Left renal cortex interstitium (tissue), 4 donors: ENCODE measurements at regions not wholly inside any gene's neighbourhood (a gene's known extent, or its start where the extent isn't known, plus 50 kb on each side); places are given as distances from the start of the nearest gene placed in this dataset.
"Not testable (repeated sequence)": the region's sequence is repeated elsewhere in the genome, so short reads cannot be mapped to it uniquely, and the experiment has no call there.

Source experiments
- DNase-seq, 4 donors: peaks; one replicate each; pipeline ENCODE4 v3.0.0-alpha.2; 2013; ENCODE audit warnings: low read depth in 4 of 4, low spot score in 2 of 4, missing footprints in 1 of 4

DNA sequence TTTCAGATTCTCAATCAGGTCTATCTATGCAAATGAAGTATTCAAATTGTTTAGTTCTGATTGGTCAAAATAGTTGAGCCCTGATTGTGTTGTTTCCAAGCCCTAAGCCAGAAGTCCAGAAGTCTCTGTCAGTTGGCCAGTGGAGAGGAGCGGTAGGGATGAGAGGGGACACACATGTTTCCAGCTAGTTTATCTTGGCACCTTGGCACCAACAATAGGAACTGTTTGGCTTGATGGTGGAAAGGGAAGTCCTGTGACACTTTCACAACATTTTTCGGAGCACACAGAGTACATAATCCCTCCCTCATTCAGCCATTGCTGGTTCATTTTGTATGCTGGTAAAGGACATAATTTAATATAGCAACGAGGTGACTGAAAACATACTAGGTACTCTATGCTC, 1661.6 kb downstream of the SUCLG1 start:
- no peak for DNase-seq

DNA sequence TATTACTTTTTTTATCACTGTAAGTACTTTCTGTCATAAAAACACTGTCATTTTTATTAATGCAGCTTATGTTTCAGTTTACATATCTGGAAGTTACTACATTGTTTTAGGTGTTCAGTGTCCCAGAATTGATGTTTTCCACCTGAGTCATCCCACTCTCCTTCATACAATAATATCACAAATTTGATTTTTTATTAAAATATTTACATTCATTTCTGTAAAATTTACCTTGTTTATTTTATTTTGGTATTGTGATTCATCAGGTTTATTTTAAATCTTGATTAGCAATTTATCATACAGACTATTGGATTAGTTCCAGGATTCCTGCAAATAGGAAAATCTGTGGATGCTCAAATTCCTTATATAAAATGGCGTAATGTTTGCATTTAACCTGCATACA, 1662.9 kb downstream of the SUCLG1 start:
- DNase-seq: no peak

DNA sequence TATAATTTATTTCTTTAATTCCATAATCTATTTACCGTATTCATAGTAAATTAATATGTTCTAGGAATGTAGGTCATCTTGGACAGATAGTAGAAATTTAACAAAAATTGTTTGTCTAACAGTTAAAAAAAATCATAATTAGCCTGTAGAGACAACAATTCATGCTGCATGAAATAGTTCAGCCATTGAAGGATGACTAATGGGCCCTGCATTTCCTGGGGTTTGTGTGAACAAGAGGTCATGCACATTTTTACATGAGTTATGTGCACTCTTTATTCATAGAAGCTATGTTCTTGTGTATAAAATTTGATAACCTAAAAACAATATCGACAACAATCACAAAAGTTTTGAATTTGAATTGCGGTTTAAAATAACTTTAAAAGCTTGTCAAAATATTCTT, 1663.6 kb downstream of the SUCLG1 start:
- DNase-seq: peak in 1 of 4 donors; percentile 2

DNA sequence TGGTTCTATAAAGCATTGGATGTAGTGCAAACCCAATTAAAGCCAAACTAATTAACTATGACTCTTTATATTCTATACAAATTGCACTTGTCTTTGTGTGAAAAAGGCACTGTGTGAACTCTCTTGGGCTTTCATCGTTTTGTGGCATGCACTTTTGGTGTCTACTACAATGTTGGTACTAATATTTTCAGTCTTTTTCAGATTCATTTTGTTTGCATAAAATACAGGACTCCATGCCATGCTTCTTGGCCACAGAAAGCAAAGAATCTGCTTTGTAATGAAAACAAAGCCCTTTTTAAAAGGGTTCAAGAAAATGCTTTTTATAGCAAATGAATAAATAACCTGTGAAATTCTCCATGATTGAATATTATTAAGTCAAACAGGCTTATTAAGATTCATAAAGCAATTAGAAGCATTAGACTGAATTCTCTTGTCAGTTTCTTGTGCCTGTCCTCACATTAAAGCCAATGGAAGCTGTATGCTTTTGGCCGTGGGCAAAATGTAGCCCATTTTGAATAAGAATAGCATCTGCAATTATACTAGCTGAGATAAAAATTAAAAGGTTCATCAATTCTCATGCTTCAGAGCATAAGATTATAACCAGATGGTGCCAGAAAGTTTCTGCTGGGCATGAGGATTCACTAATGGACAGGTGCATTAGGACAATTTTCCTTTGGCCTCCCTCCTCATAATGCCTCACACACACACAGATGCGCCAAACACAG, 1665.2 kb downstream of the SUCLG1 start:
- DNase-seq: no peak

DNA sequence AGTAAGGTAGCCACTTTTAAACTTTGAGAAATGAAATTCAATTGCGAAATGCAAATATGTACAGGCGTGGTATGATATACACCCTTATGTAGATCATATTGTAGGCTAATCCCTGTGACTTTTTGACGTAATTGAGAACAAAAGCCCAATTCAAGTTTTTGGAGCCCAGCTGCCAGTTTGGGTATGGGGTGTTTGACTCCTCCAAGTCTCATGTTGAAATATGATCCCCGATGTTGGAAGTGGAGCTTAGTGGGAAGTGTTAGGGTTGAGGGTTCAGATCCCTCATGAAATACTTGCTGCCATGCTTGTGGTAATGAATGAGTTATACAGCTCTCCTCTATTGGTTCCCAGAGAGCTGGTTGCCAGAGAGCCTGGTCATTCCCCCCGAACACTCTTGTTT, 1666.8 kb downstream of the SUCLG1 start:
- DNase-seq: no peak

DNA sequence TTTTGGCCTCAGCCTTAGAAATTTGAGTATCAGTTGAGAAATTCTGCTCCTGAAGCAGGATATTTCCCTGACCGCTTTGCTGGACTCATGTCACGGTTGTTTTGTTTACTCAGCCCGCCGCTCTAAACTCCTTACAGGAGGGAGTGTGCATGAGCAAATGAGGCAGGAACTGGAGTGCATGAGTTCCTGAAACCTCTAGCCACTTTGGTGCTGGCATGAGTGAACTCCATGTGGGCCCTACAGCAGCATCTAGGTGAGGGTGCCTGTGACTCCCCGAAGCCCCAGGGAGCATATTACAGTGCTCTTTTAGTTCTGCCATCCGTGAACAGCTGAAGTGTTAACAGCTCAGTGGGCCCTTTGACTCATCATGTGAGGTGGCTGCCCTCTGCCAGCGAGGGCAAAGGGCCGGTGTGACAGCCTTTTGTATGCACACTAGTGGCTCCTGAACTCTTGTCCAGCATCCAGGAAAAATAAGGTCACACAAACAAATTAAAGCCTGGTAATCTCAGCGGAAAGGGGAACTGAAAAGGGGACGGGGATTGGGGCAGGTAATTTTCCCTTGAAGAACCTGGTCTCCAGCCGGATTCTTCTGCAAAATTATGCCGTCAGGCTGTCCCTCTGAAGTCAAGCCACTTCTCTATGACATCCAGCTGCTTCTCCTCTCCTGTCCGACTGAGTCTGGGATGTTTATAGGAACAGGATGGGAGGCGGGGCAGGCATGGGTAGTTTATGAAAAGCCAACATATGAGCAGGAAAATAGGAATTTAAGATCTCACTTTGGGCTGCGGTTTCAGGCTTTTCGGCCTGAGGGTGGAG, 1668.7 kb downstream of the SUCLG1 start:
- peak; percentile 7 to 39 (median 34) for DNase-seq

DNA sequence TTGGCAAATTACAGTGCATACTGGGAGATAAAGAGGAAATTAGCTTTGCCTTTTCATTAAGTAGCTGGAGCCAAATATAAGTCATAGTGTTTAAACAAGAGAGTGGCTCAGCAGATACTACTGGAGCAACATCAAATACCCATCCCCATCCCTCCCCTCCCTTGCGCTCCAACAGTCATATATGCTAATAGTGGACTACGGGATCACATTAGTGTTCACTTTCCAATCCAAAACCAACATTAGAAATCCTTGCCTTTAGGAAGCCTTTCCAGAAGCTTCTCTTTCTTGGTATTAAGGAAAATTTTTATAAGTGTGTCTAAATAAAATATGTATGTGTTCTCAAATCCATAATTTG, 1669.3 kb downstream of the SUCLG1 start:
- DNase-seq: peak in 1 of 4 donors; percentile 14

DNA sequence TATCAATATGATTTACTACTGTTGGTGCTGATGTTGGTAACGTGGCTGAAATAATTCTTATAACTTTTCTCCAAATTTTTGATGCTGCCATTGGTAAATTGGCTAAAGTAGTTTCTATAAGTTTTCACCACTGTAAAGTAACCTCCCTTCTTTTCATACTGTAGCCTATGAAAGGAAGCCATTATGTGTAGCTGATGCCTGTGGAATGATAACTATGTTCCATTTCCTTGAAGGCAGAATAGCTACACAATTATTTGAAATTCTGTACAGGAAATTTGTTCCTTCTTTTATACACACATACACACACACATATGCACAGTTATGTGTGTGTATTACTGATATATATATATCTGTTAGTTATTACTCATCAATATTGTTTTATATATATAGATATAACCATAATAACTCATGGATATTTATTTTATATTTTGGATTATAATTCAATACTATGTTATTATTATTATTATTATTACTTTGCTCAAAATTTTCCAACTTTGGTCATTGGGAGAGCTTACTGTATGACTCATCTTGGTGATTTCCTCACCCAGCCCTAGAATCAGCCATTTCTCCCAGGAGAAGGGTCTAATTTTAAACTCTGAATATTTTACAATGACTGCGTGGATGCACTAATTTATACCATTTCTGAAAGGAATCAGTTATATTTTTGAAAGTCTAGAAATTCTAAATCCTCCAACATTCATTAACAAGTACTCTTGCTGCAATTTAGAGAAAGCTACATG, 1677.7 kb downstream of the SUCLG1 start:
- DNase-seq: no peak

DNA sequence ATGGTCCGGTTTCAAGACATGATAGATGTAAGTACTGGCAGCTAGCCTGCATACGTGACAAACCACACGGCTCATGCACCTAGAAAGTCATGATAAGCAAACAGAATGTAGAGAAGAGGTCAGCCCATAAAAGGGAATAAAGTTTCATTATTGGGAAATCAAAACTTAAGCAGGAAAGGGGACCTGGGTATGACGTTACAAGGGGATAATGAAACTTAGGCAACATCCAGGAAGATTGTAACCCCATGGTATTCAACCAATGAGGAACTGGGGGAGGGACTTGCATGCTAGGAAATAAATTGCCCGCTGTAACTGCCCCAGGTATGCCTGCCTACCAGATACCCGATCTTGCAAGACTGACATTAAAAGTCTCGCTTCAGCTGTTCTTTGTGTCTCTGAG, 1679.0 kb downstream of the SUCLG1 start:
- DNase-seq: no peak

DNA sequence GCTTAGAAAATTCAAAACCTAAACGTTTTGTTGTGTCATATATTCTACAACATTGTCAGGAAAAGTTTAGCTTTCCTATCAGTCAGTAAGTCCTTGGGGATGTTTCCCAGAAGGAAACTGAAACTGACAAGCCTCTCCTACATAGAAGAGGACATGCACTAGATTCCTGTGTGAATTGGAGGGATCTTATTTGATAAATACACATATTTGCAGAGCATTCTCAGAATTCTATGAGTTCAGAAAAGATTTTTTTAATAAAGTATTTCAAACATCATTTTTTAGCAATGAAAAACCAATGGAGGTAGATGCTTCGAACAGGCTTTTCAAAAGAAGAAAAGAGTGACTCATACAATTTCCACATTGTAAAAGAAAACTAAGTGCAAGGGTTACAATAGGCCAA, 1706.7 kb downstream of the SUCLG1 start:
- no peak for DNase-seq

DNA sequence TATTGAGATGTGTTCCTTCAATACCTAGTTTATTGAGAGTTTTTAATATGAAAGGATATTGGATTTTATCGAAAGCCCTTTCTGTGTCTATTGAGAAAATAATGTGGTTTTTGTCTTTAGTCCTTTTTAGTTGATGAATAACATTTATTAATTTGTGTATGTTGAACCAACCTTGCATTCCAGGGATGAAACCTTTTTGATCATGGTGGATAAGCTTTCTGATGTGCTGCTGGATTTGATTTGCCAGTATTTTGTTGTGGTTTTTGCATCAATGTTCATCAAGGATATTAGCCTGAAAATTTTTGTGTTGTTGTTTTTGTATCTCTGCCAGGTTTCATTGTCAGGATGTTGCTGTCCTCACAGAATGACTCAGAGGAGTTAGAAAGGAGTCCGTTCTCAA, 1710.4 kb downstream of the SUCLG1 start:
- no peak for DNase-seq

DNA sequence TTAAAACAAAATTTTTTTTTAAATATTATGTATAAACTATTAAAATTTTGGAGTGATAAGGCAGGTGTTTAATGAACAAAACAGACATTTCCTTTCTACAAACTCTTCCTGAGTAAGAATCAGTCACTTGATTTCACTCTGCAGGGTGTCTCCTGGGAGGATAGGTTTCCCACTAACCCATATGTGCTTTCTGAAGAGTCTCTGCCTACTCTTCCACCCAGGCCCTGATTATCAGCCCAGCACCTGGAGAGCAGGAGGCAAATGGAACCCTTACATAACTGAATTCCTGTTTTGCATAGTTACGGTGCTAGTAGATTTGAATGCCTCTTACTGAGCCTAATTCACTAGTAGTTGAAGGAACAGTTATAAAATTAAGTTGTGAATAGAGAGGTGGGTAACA, 1718.6 kb downstream of the SUCLG1 start:
- no peak for DNase-seq

DNA sequence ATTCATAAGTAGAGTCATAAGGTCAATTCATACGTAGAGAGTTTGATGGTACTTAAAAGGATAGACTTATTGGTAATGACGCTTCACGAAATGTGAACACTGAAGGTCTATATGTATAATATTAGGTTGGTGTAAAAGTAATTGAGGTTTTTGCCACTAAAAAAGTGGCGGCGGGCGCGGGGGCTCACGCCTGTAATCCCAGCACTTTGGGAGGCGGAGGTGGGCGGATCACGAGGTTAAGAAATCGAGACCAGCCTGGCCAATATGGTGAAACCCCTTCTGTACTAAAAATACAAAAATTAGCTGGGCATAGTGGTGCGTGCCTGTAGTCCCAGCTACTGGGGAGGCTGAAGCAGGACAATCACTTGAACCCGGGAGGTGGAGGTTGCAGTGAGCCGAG, 1721.1 kb downstream of the SUCLG1 start:
- not testable (repeated sequence) for DNase-seq

DNA sequence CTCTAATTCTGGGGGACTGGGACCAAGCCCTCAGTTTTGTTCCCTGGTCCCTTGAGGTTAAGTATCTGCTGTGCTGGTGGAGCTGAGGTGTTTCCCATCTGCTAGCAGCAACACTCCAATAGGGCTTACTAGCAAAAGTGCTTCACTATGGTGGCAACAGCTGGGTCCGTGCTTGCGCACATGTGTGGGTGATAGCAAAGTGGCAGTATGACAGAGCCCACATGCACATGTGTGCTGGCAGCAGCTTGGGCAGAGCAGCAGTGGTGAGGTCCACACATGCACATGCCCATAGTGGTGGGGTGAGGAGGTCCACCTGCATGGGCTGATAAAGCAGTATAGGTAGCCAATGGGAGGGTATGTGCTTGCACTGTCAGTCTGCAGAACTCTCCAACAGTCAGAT, 1723.7 kb downstream of the SUCLG1 start:
- no peak for DNase-seq

DNA sequence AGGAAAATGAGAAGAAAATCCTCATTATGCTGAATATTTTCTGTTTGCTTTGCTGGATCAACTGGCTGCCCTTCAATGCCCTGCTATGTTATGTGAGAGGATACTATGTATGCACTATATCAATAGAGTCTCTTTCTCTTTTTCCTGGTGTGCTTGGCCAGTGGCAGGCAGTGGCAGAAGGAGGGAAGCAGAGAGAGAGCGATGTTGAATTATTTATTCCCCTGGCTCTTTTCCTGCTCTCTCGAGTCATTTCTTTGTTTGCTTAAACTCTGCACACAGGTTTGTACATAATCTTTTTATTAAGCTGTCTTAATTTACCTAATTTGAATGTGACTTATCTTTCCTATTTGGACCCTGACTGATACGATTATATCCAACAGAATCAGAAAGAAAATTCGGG, 1727.3 kb downstream of the SUCLG1 start:
- DNase-seq: no peak

DNA sequence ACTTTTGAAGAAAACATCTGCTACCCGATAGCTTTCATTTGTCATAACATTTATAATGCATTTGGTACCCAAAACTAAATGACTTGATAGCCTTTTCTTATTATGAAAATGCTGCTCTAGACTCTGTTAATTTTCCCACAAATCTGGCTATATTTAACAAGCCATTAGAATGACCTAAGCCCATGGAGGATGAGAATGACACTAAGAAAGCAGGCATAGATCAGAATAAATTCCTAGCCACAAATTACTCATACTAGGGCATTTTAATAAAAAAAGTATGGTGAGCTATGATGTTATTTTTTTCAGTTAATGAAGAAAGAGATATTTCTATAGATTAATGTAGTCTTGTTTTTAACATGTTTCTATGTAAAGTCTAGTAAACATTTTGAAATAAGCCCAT, 1728.3 kb downstream of the SUCLG1 start:
- DNase-seq: no peak

DNA sequence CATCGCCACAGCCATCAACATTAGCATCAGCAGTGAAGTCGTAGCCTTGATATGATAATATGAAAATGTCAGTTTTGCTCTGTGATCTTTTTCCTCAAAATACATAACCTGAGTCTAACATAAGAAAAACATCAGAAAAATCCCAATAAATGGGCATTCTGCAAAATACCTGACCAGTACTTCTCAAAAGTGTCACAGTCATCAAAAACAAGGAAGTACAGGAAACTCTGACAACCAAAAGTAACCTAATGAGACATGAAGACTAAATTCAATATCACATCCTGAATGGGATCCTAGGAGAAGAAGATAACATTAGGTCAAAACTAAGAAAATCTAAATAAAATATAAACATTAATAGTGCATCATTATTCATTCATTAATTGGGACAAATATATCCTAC, 1731.0 kb downstream of the SUCLG1 start:
- DNase-seq: no peak

DNA sequence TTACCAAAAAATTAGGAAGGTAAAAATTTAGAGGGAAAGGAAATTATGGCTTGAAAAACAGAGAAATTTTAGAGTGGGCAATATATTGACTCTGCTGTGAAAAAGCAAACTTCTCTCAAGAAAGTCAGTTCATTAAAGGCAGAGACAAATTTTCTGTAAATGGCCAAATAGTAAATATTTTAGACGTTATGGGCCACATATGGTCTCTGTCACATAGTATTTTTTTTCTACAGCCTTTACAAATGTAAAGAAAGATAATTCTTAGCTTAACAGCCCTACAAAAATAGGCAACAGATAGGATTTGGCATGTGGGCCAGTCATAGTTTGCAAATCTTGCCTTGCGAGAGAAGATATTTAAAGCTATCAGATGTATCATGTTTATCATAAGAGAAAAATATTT, 1750.4 kb downstream of the SUCLG1 start:
- no peak for DNase-seq

DNA sequence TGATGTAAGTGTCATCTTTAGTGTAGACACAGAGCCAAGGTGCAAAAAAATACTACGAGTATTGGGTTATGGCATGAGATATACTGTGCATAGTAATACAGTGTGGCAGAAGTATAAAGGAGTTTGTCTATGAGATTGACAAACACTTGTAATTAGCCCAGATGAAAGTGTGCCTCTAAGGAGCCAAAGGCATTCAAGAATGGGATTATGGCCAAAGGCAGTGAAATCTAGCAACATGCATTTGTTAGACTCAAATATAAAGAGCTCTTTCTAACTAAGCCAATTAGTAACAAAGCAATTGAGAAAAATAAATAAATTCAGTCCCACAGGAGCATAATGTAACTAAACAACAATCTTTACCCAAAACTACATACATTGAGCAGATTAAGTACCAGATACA, 1761.8 kb downstream of the SUCLG1 start:
- no peak for DNase-seq

DNA sequence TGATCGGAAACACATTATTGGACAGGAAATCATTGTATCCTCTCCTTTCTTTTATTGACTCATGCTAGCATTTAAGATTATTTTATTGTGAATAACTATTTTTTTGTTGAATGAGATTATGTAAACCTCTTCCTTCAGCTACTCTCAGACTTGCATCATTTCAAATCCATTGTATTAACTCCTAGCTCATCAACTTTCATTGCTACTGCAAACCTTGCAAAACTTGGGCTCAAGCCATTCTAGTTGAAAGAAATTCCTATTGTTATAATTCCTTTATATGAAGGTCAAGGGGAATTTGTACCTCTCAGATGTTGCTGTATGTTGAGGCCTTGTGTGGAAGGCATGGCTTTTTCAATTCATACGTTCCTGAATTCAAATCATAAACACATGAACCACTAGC, 1764.6 kb downstream of the SUCLG1 start:
- no peak for DNase-seq

DNA sequence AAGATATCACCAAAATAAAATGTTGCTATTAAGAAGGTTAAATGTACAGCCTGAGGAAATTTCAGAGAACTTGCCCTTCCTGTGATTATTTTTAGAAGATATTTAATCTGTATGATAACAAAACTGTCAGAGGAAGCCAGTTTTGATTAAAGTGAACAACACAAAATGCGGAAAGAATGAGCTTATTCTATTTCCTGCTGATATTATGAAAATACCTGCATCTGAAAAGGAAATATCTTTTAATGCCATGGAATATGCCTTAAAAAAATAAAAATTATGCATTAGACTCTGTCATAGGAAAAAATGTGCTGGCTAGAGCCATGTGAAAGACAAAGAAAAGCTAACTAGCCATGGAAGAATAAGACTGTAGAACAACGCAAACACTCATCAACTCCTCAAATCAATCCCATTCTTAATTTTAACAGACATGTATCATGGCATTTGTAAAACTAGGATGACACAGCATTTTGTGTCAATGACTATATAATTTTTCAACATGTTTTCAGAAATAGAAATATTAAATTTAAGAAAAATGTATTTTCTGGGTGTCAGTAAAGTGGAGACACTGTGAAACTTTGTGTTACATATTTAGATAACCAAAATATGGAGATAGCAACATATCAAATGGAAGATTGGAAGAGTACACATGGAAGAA, 1768.2 kb downstream of the SUCLG1 start:
- DNase-seq: no peak
